HG03558 (cell line): ENCODE measurements at regions not wholly inside any gene's neighbourhood (a gene's known extent, or its start where the extent isn't known, plus 50 kb on each side); places are given as distances from the start of the nearest gene placed in this dataset.

ENCODE experiments used
- ATAC-seq: cut with Tn5 transposase; IDR thresholded peaks from one replicate; pipeline ENCODE4 v1.9.1; 2021; ENCODE audit warnings: moderate number of reproducible peaks; ENCODE audit not compliant: unreplicated experiment; ENCODE audit errors: extremely low read depth

GRCh38 chr9:79974806-79975422, 403.1 kb downstream of the TLE4 start:
- ATAC-seq = no peak

GRCh38 chr9:79973627-79974026, 401.9 kb downstream of the TLE4 start:
- no peak for ATAC-seq

- ATAC-seq = no peak
These were observed 398.3 kb downstream of the TLE4 start for GRCh38 chr9:79970146-79970425.

- ATAC-seq = no peak
These were observed 397.8 kb downstream of the TLE4 start for GRCh38 chr9:79969393-79970145.

GRCh38 chr9:79968533-79968932, 396.8 kb downstream of the TLE4 start:
- no peak for ATAC-seq

GRCh38 chr9:79962836-79963235, 391.1 kb downstream of the TLE4 start:
- ATAC-seq = no peak

GRCh38 chr9:79962150-79962549, 390.4 kb downstream of the TLE4 start:
- no peak for ATAC-seq

- ATAC-seq = no peak
These were observed 383.5 kb downstream of the TLE4 start for GRCh38 chr9:79955300-79955699.

GRCh38 chr9:79953908-79954307, 382.1 kb downstream of the TLE4 start:
- ATAC-seq = no peak

- no peak for ATAC-seq
These were observed 380.6 kb downstream of the TLE4 start for GRCh38 chr9:79952401-79952800.

- no peak for ATAC-seq
These were observed 374.9 kb downstream of the TLE4 start for GRCh38 chr9:79946712-79947111.

GRCh38 chr9:79945495-79945894, 373.7 kb downstream of the TLE4 start:
- ATAC-seq = no peak

GRCh38 chr9:79945016-79945415, 373.3 kb downstream of the TLE4 start:
- ATAC-seq = no peak

GRCh38 chr9:79940919-79941318, 369.2 kb downstream of the TLE4 start:
- ATAC-seq = no peak

- ATAC-seq = no peak
These were observed 368.1 kb downstream of the TLE4 start for GRCh38 chr9:79939819-79940218.

GRCh38 chr9:79936336-79936735, 364.6 kb downstream of the TLE4 start:
- no peak for ATAC-seq

- ATAC-seq = no peak
These were observed 357.5 kb downstream of the TLE4 start for GRCh38 chr9:79929285-79929684.

- no peak for ATAC-seq
These were observed 357.0 kb downstream of the TLE4 start for GRCh38 chr9:79928661-79929223.

GRCh38 chr9:79925326-79925725, 353.6 kb downstream of the TLE4 start:
- no peak for ATAC-seq

- ATAC-seq = no peak
These were observed 353.1 kb downstream of the TLE4 start for GRCh38 chr9:79924836-79925235.

- ATAC-seq = no peak
These were observed 345.7 kb downstream of the TLE4 start for GRCh38 chr9:79917421-79917820.

- no peak for ATAC-seq
These were observed 342.1 kb downstream of the TLE4 start for GRCh38 chr9:79913867-79914266.
